ENCODE measurements at regions not wholly inside any gene's neighbourhood (a gene's known extent, or its start where the extent isn't known, plus 50 kb on each side); places are given as distances from the start of the nearest gene placed in this dataset.

- TF ChIP-seq CTCF (IDR thresholded peaks at IDR 0.05; ENCODE audit: low read depth, low read length, poor library complexity, severe bottlenecking) (no peak), EZH2phosphoT487 (IDR thresholded peaks at IDR 0.05; ENCODE audit: borderline replicate concordance, low read length) (no peak)
Observed at GRCh38 chr5:27868292-27868691, 829.9 kb upstream of the CDH9 start.
